ENCODE measurements at regions not wholly inside any gene's neighbourhood (a gene's known extent, or its start where the extent isn't known, plus 50 kb on each side); places are given as distances from the start of the nearest gene placed in this dataset.
"Not testable (repeated sequence)": the region's sequence is repeated elsewhere in the genome, so short reads cannot be mapped to it uniquely, and the experiment has no call there.

GRCh38 chr10:42987575-42987974 is 89.3 kb upstream of the RET start:
- DNase-seq (ENCODE audit: low spot score): no peak

DNA sequence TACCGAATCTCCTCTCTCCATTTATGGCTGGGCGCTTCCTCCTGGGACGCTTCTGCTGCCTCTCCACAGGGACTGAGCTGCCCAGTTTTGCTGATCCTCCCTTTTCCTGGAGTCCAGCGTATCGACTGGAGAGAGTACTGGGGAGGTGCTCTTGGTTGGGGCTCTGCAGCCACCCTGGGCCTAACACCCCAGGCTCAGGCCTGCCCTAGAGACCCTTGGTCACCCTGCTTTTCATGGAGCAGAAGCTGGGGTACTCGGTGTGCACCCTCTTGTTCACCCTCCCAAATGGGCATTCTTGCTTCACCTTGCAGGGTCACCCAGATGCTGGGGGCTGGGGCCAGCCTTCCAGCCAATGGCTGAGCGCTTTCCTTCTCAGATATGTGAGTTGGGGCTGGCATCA is 88.8 kb upstream of the RET start:
- DNase-seq (ENCODE audit: low spot score): no peak

DNA sequence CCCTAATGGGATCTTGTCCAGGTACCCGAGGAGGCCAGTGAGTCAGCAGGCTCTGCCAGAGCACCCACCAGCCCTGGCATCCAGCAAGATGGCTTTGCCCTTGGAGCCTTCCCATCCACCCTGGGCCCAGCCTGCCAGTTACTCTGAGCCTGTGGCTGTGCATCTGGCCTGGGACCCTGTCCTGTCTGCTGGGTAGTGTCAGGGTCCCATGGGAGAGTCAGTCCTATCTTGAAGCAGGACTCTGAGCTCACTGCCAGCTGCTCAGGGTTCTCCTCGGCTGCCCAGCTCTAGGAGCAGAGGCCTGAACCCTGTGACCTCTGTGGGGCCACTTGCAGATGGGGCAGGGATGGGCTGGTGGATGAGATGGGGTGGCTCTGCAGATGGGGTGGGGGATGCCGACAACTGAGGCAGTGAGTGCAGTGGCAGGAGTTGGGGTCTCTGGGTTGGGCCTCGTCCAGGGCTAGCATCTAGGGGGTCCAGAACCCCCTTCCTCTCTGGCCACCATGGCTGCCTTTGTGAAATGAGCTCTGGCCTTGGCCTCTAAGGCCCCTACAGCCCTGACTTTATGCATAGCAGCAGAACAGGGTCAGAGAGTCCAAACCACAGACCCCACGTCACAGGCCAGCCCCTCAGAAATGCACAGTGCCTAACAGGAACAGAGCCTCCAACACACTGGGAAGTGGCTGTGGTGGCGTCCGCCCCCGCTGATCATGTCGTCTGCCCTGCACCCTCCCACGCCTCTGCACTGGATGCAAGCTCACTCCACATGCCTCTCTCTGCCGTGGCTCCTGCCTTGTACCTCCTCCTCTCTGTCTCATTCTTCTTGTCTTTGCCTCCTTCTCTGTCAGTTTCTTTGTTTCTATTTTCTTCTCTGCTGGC is 88.1 kb upstream of the RET start:
- no peak for DNase-seq (ENCODE audit: low spot score)

GRCh38 chr10:42989481-42989921 is 87.4 kb upstream of the RET start:
- DNase-seq (ENCODE audit: low spot score): no peak

- no peak for DNase-seq (ENCODE audit: low spot score)
Observed at GRCh38 chr10:42990016-42990720, 86.7 kb upstream of the RET start.

GRCh38 chr10:42990721-42991441 is 86.0 kb upstream of the RET start:
- DNase-seq (ENCODE audit: low spot score): no peak

GRCh38 chr10:42991442-42992098 is 85.3 kb upstream of the RET start:
- no peak for DNase-seq (ENCODE audit: low spot score)

DNA sequence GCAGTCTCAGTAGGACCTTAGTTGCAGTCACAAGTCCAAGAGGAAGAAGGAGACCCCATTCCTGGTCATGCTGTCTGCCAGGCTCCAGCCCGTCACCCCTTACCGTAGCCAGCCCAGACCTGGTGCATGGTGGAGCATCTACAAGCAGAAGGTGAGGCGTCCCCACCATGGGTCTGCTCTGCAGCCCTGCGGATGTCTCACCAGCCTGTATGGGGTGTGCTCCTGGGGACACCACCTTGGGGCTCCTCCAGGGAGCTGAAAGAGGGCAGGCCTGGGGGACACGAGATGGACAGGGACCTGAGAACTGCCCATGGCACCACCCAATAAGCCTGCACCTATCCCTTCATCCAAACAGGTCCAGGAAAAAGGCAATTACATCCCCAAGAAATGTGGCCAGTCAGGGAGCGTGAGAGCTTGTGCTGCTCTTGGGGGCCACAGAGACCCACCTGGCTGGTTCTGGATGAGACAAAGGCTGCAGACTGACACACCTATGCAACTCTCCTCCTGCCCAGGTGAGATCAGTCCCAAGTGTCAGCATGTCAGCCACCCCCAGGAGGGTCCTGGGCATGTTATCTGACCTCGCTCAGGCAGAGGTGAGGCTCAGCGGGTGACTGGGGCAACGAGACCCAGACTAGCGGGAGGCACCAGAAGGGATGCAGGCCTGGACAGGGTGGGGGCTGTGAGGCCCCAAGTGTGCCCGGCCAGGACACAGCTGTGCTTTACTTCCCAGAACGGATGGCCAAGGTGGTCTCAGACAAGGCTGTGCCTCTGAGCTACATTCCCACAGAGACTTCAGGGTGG is 84.5 kb upstream of the RET start:
- DNase-seq (ENCODE audit: low spot score): no peak

- no peak for DNase-seq (ENCODE audit: low spot score)
Observed at GRCh38 chr10:42992957-42993390, 83.9 kb upstream of the RET start.

- not testable (repeated sequence) for DNase-seq (ENCODE audit: low spot score)
Observed at GRCh38 chr10:42994909-42995308, 82.0 kb upstream of the RET start.

DNA sequence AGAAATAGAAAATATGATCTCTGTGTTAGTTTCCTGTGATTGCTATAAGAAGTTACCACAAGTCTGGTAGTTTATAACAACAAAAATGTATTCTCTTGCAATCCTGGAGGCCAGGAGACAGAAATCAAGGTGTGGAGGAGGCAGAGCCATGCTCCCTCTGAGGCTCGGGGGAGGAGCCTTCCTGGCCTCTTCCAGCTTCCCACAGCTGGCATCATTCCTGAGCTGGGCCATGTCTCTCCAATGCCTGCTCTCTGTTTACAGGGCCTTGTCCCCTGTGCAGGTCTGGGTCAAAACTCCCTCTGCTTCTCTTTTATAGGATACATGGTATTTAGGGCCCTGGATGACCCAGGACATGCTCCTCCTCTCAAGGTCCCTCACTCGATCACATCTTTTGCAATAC is 81.3 kb upstream of the RET start:
- no peak for DNase-seq (ENCODE audit: low spot score)

DNA sequence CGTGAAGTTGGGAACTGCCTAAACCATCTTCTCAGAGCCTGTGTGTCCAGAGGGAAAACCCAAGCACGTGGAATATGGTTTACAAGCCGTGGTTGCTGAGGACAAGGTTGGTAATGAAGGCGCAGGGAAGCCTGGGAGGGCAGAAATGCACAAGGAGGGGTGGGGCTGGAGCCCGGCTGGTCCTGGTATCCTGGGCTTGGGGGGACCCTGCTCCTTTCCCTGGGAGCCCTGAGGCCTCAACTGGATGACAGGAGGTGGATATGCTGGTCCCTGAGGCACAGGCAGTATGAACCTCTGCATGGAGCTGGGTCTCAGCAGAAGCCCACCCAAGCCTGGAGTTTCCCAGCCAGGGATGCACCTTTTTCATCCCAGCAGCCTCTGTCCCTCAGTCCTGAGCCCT is 80.3 kb upstream of the RET start:
- no peak for DNase-seq (ENCODE audit: low spot score)

GRCh38 chr10:42997151-42997848 is 79.6 kb upstream of the RET start:
- DNase-seq (ENCODE audit: low spot score): no peak

- DNase-seq (ENCODE audit: low spot score): no peak
Observed at GRCh38 chr10:42997849-42998165, 79.1 kb upstream of the RET start.

- DNase-seq (ENCODE audit: low spot score): no peak
Observed at GRCh38 chr10:42998481-42999384, 78.1 kb upstream of the RET start.

GRCh38 chr10:42999385-43000020 is 77.4 kb upstream of the RET start:
- DNase-seq (ENCODE audit: low spot score): no peak

DNA sequence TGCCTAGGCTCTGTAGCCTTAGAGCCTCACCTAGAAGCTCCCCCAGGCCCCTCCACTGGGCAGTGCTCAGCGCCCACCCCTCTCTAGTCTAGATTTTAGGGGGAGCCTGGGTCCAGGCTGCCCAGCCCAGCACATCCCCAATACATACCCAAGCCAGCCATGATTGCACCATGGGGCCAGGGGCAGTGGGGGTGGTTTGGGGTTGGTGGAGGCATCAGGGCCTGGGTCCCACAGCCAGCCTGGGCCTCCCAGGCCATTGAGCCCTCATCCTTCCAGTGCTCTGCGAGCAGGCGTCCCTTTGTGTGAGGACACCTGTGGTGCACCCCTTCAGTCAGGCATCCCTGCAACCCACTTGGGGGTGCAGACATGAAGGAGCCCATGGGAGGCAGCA is 76.9 kb upstream of the RET start:
- no peak for DNase-seq (ENCODE audit: low spot score)

GRCh38 chr10:43000651-43001426 is 76.0 kb upstream of the RET start:
- DNase-seq (ENCODE audit: low spot score): no peak

- DNase-seq (ENCODE audit: low spot score): no peak
Observed at GRCh38 chr10:43001427-43001795, 75.5 kb upstream of the RET start.

All from CD4-positive, alpha-beta T cell treated with Interleukin-15 for 4 hours (primary cell).